ENCODE measurements at regions not wholly inside any gene's neighbourhood (a gene's known extent, or its start where the extent isn't known, plus 50 kb on each side); places are given as distances from the start of the nearest gene placed in this dataset.

DNA sequence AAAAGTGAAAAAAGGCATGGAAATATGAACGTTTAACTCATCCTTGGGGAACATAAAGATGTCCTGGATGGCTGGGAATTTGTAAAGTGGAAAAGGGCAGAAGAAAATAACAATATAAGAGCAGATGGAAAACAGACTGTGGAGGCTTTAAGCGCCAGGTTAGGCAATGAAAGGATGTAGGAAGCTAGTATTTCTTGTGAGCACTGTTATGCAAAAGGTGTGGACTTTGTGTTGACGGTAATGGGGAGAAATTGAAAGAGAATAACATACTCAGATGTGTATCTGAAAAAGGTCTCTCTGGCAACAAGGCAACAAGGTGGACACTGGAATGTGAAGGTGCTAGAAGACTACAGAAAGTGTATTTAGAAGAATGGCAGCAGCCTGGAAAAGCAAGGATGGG is 411.8 kb downstream of the PLPP3 start:
- Mint-ChIP-seq H3K27me3 (ENCODE audit: low read depth in 2 of 2) (peaks cover 0 to 7% of the 10 kb centered on the region in 2 donors), H3K36me3 (no peaks in the 10 kb centered on the region), H3K4me3 (no peak overlapping the region), H3K4me1 (no peaks in the 10 kb centered on the region), H3K27ac (no peak overlapping the region), H3K9me3 (peaks cover 4 to 8% of the 10 kb centered on the region in 2 donors)
- ATAC-seq (no peak), DNase-seq (no peak)
- WGBS (ENCODE audit: insufficient coverage): 87% methylated on average over 3 of the region's 3 CpGs
- Histone ChIP-seq H3K9me3 (ENCODE audit: control insufficient read depth, insufficient read depth, low read length) (peaks cover 4% of the 10 kb centered on the region), H3K36me3 (ENCODE audit: control insufficient read depth, insufficient read depth, low read length) (no peaks in the 10 kb centered on the region), H3K27ac (ENCODE audit: low read length) (no peak overlapping the region), H3K4me1 (ENCODE audit: control insufficient read depth, insufficient read depth, low read length) (no peaks in the 10 kb centered on the region), H3K4me3 (ENCODE audit: low read length) (no peak overlapping the region), H3K27me3 (ENCODE audit: control insufficient read depth, insufficient read depth, low read length) (no peaks in the 10 kb centered on the region)
- TF ChIP-seq, protein P1, sequence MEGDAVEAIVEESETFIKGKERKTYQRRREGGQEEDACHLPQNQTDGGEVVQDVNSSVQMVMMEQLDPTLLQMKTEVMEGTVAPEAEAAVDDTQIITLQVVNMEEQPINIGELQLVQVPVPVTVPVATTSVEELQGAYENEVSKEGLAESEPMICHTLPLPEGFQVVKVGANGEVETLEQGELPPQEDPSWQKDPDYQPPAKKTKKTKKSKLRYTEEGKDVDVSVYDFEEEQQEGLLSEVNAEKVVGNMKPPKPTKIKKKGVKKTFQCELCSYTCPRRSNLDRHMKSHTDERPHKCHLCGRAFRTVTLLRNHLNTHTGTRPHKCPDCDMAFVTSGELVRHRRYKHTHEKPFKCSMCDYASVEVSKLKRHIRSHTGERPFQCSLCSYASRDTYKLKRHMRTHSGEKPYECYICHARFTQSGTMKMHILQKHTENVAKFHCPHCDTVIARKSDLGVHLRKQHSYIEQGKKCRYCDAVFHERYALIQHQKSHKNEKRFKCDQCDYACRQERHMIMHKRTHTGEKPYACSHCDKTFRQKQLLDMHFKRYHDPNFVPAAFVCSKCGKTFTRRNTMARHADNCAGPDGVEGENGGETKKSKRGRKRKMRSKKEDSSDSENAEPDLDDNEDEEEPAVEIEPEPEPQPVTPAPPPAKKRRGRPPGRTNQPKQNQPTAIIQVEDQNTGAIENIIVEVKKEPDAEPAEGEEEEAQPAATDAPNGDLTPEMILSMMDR (IDR thresholded peaks at IDR 0.05): no peak
- intact Hi-C loops (cut with micrococcal nuclease): no loop called here

DNA sequence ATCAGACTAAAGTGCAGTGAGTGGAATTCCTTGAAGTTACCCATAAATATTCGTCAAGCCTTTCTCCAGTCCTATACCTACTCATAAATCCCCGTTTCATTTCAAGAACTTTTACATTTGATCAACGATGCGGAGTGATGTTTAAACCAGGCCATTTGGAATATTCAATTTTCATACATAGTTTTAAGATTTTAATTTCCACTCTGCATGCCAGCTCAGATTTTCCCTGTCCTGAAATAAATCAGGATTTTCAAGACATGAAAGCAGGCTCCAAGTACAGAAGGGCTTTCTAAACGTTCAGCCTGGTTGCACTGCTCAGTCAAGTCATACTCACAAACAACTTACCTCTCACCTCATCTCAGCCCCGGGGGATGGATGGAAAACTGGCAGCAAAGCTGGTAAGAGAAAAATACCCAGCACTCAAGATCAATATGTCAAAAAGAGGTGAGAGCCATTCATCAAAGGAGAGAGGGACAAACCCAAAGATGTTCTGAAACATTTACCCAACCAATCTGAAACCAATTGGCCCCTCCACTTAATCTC is 418.5 kb downstream of the PLPP3 start:
- WGBS (ENCODE audit: insufficient coverage): 78% methylated on average over 6 of the region's 6 CpGs
- H3K36me3 ChIP-seq (ENCODE audit: control insufficient read depth, insufficient read depth, low read length): no peaks in the 10 kb centered on the region
- DNase-seq (no peak), ATAC-seq (no peak)
- intact Hi-C loops (cut with micrococcal nuclease): no loop called here
- no peak overlapping the region for H3K4me3 ChIP-seq (ENCODE audit: low read length)
- TF ChIP-seq, protein P1 (IDR thresholded peaks at IDR 0.05): no peak
- Mint-ChIP-seq H3K4me1 (no peaks in the 10 kb centered on the region), H3K36me3 (no peaks in the 10 kb centered on the region), H3K4me3 (no peak overlapping the region), H3K27me3 (ENCODE audit: low read depth in 2 of 2) (peaks cover 0 to 3% of the 10 kb centered on the region in 2 donors), H3K9me3 (peaks cover 0 to 3% of the 10 kb centered on the region in 2 donors), H3K27ac (no peak overlapping the region)
- H3K4me1 ChIP-seq (ENCODE audit: control insufficient read depth, insufficient read depth, low read length): no peaks in the 10 kb centered on the region
- peaks cover under 1% of the 10 kb centered on the region for H3K9me3 ChIP-seq (ENCODE audit: control insufficient read depth, insufficient read depth, low read length)
- no peaks in the 10 kb centered on the region for H3K27me3 ChIP-seq (ENCODE audit: control insufficient read depth, insufficient read depth, low read length)
- no peak overlapping the region for H3K27ac ChIP-seq (ENCODE audit: low read length)

DNA sequence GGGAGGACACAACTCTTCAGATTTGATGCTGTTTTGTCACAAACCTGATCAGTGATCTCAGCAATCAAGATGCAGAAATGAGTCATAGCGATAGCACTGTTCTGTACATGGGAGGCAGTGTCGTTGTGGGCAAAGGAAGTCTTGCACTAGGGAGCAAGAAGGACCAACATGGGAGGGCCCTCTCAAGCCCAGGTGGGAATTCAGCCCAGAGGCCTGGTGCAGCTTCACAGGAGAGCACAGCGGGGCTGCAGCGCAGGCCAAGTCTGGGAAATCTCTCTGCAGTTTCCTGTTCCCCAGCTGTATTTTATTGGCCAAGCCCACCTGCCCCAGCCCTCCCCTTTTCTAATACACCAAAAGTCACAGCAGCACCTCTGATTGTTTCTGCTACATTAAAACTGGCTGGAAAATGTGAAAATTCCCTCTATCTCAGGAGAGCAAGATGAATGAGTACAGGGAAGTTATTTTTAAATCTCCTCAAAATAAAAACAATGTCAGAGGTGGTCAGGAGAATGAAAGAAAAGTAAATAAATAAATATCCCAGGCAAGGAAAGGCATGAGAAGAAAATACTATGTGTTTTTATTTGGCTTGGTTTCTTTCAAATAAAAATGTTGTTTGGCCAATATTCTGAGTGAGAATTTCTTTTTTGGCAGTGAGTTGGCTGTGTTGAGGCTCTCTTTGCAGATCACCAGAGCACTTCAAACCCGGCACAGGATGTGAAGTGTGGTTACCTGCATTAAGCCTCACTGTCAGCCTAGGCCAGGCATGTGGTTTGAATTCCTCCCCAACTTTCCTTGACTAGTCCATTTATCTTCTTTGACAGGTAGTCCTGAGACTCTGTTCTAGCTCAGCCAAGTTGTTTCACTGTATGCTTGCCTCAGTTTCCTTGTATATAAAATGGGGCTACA is 422.1 kb downstream of the PLPP3 start:
- no peak overlapping the region for H3K4me3 ChIP-seq (ENCODE audit: low read length)
- H3K27me3 ChIP-seq (ENCODE audit: control insufficient read depth, insufficient read depth, low read length): no peaks in the 10 kb centered on the region
- TF ChIP-seq, protein P1 (IDR thresholded peaks at IDR 0.05): no peak
- H3K36me3 ChIP-seq (ENCODE audit: control insufficient read depth, insufficient read depth, low read length): no peaks in the 10 kb centered on the region
- Mint-ChIP-seq H3K4me1 (no peaks in the 10 kb centered on the region), H3K27ac (no peak overlapping the region), H3K4me3 (no peak overlapping the region), H3K36me3 (no peaks in the 10 kb centered on the region), H3K9me3 (peaks cover 0 to 2% of the 10 kb centered on the region in 2 donors), H3K27me3 (ENCODE audit: low read depth in 2 of 2) (peaks cover 0 to 3% of the 10 kb centered on the region in 2 donors)
- WGBS (ENCODE audit: insufficient coverage): 45% methylated on average over 5 of the region's 5 CpGs
- no peaks in the 10 kb centered on the region for H3K9me3 ChIP-seq (ENCODE audit: control insufficient read depth, insufficient read depth, low read length)
- intact Hi-C loops (cut with micrococcal nuclease): no loop called here
- ATAC-seq (no peak), DNase-seq (no peak)
- no peak overlapping the region for H3K27ac ChIP-seq (ENCODE audit: low read length)
- H3K4me1 ChIP-seq (ENCODE audit: control insufficient read depth, insufficient read depth, low read length): no peaks in the 10 kb centered on the region
